OCI-LY7 (cell line): ENCODE measurements at regions not wholly inside any gene's neighbourhood (a gene's known extent, or its start where the extent isn't known, plus 50 kb on each side); places are given as distances from the start of the nearest gene placed in this dataset.

Experiments
- BruUV-seq: library from RNA; stranded (reverse); fragments of 400-500 nt; replicated peaks from 2 replicates; lab custom pipeline; 2021; lab: Mats Ljungman, UMichigan
- CTCF ChIA-PET: fragments of 300-600 bp; sonication (Branson Sonifier 250); formaldehyde crosslinking; loops from one replicate; lab custom pipeline; 2022; ENCODE audit warnings: antibody characterized with exemption; ENCODE audit not compliant: unreplicated experiment; lab: Charles Lee
- POLR2A ChIA-PET: fragments of 300-600 bp; sonication (Branson Sonifier 250); formaldehyde crosslinking; loops from one replicate; lab custom pipeline; 2022; ENCODE audit warnings: antibody characterized with exemption; lab: Charles Lee
- DNase-seq: peaks from one replicate; pipeline ENCODE4 v3.0.0-alpha.2; 2015; ENCODE audit warnings: low spot score
- H2AFZ ChIP-seq: fragments of 200-600 bp; sonication (generic), shearing (Covaris generic); 2 replicates; pipeline ENCODE4 v1.6.1; 2014; ENCODE audit warnings: mild to moderate bottlenecking, antibody characterized with exemption, low read length, moderate library complexity
- H3K27ac ChIP-seq: fragments of 200-600 bp; sonication (generic); 2 replicates; pipeline ENCODE4 v1.5.1; 2014; ENCODE audit warnings: mixed run types, low read depth, mild to moderate bottlenecking, moderate library complexity, low read length, inconsistent platforms; ENCODE audit not compliant: poor library complexity, severe bottlenecking
- H3K36me3 ChIP-seq: fragments of 200-600 bp; sonication (generic); 2 replicates; pipeline ENCODE4 v1.6.1; 2014; ENCODE audit warnings: mild to moderate bottlenecking, antibody characterized with exemption, low read length, moderate library complexity, mixed read lengths; ENCODE audit not compliant: insufficient read depth
- H3K4me1 ChIP-seq: fragments of 200-600 bp; sonication (generic); 2 replicates; pipeline ENCODE4 v1.5.1; 2014; ENCODE audit warnings: mild to moderate bottlenecking, low read length; ENCODE audit not compliant: insufficient read depth, poor library complexity, severe bottlenecking
- H3K4me2 ChIP-seq: fragments of 200-600 bp; sonication (generic); 2 replicates; pipeline ENCODE4 v1.6.1; 2014; ENCODE audit warnings: mild to moderate bottlenecking, low read length
- H3K4me3 ChIP-seq: fragments of 200-600 bp; sonication (generic); 2 replicates; pipeline ENCODE4 v1.5.1; 2014; ENCODE audit warnings: mild to moderate bottlenecking, low read depth, low read length; ENCODE audit not compliant: poor library complexity, severe bottlenecking
- H3K79me2 ChIP-seq: fragments of 200-600 bp; sonication (generic); 2 replicates; pipeline ENCODE4 v1.6.1; 2016; ENCODE audit warnings: low read depth, mild to moderate bottlenecking, low read length, moderate library complexity, mixed read lengths; ENCODE audit not compliant: insufficient read depth
- H3K9me2 ChIP-seq: fragments of 200-600 bp; sonication (generic); 2 replicates; pipeline ENCODE4 v1.6.1; 2016; ENCODE audit warnings: mild to moderate bottlenecking, low read length, mixed read lengths; ENCODE audit not compliant: insufficient read depth
- H3K9me3 ChIP-seq: fragments of 200-600 bp; sonication (generic); 2 replicates; pipeline ENCODE4 v1.6.1; 2014; ENCODE audit warnings: mild to moderate bottlenecking, mixed run types, low read length, mixed read lengths
- H4K20me1 ChIP-seq: fragments of 200-600 bp; sonication (generic); 2 replicates; pipeline ENCODE4 v1.6.1; 2014; ENCODE audit warnings: mild to moderate bottlenecking, antibody characterized with exemption, low read length, moderate library complexity, mixed read lengths; ENCODE audit not compliant: insufficient read depth
- EZH2phosphoT487 ChIP-seq: fragments of 200-600 bp; sonication (generic); IDR thresholded peaks from 2 replicates; pipeline ENCODE4 v1.6.1; 2018; ENCODE audit warnings: low read depth, borderline replicate concordance, mild to moderate bottlenecking, mixed run types, antibody characterized with exemption, low read length, moderate library complexity, mixed read lengths
- intact Hi-C: fragments of 100-400 bp; cut with micrococcal nuclease; formaldehyde crosslinking; loops from one replicate; pipeline ENCODE4 v1.10.0; 2022; ENCODE audit not compliant: unreplicated experiment
- TF ChIP-seq, protein P1 (sequence below): fragments of 200-600 bp; sonication (generic); conservative IDR thresholded peaks from 2 replicates; pipeline ENCODE4 v1.5.1; 2014; ENCODE audit warnings: mild to moderate bottlenecking, antibody characterized with exemption, low read length, moderate library complexity, mixed read lengths

DNA sequence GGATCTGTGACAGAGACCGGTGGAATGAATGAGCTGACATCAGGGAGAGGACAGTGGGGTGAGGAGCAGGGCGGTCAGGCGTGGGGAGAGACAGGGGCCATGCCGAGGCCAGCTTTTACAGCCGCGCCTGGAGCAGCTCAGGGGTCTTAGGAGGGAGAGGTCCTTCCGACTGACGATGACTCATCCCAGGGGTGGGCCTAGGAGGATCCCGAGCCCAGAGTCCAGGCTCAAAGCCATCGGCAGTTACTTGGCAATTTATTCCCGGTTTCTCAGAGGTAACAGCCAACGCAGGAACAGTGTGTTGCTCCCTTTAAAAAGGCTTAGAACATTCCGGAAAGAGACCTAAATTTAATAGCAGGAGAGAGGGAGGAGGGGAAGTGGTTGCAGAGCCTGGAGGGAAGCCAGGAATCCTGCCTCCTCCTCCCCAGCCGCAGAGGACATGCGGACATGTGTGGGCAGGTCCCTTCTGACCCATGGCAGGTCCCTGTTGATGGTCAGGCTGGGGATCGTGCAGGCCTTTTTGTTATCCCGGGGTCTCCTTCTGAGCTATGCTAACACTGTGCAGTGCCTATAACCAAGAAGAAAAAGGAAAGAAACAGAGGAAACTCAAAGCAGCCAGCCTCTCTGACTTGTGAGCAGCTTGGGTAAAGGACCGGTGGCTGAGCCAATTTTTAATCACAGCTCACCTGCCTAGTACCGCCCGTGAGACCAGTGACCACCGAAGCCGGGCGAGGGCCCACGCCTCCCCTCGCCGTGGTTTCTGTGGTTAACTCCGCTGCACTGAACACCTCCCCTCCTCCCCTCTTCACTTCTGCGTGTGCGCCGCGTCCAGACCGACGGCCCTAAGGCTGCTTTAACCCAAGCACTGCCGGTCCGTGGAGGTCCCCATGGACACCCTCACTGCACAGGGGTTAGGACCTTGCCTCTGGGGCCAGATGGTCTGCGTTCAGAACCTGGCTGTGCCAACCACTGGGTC is 392.4 kb upstream of the PROK2 start:
- peaks cover 39% of the 10 kb centered on the region for H3K4me1 ChIP-seq
- peak; percentile 64 for DNase-seq
- peak overlapping the region; percentile 47 for H2AFZ ChIP-seq
- POLR2A ChIA-PET = interaction anchor here (0.6 to 3.0 kb wide), 6 partner anchors 8 to 172 kb away, joined by 3 to 10 read pairs (median 3); no protein-coding TSS in a partner anchor
- no peaks in the 10 kb centered on the region for H3K9me2 ChIP-seq
- H3K36me3 ChIP-seq = no peaks in the 10 kb centered on the region; the same call in 1 of the 2 replicates
- H3K9me3 ChIP-seq = no peaks in the 10 kb centered on the region
- CTCF ChIA-PET = no interaction called here
- H3K27ac ChIP-seq = peak overlapping the region; percentile 51
- no peaks in the 10 kb centered on the region for H4K20me1 ChIP-seq
- intact Hi-C loops = loop anchor here (2.0 to 10.0 kb wide), 3 partner anchors 99 to 513 kb away; no protein-coding TSS in a partner anchor
- peak overlapping the region; percentile 33 for H3K4me3 ChIP-seq
- H3K4me2 ChIP-seq = peak overlapping the region; percentile 67
- BruUV-seq = no TSS peak
- H3K79me2 ChIP-seq = no peaks in the 10 kb centered on the region
- TF ChIP-seq, protein P1, sequence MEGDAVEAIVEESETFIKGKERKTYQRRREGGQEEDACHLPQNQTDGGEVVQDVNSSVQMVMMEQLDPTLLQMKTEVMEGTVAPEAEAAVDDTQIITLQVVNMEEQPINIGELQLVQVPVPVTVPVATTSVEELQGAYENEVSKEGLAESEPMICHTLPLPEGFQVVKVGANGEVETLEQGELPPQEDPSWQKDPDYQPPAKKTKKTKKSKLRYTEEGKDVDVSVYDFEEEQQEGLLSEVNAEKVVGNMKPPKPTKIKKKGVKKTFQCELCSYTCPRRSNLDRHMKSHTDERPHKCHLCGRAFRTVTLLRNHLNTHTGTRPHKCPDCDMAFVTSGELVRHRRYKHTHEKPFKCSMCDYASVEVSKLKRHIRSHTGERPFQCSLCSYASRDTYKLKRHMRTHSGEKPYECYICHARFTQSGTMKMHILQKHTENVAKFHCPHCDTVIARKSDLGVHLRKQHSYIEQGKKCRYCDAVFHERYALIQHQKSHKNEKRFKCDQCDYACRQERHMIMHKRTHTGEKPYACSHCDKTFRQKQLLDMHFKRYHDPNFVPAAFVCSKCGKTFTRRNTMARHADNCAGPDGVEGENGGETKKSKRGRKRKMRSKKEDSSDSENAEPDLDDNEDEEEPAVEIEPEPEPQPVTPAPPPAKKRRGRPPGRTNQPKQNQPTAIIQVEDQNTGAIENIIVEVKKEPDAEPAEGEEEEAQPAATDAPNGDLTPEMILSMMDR = no peak
- TF ChIP-seq EZH2phosphoT487 = no peak

GRCh38 chr3:72176537-72177041 is 391.6 kb upstream of the PROK2 start:
- Histone ChIP-seq H2AFZ (peak overlapping the region; percentile 47; the same call in 1 of the 2 replicates), H3K36me3 (no peaks in the 10 kb centered on the region; the same call in 1 of the 2 replicates), H3K9me3 (no peaks in the 10 kb centered on the region), H3K27ac (peak overlapping the region; percentile 51), H3K4me3 (peak overlapping the region; percentile 33), H3K79me2 (no peaks in the 10 kb centered on the region), H3K4me1 (peaks cover 39% of the 10 kb centered on the region), H4K20me1 (no peaks in the 10 kb centered on the region), H3K4me2 (peak overlapping the region; percentile 67), H3K9me2 (no peaks in the 10 kb centered on the region)
- ChIA-PET POLR2A (interaction anchor here (0.6 to 3.0 kb wide), 4 partner anchors 8 to 171 kb away, joined by 3 to 10 read pairs (median 5); no protein-coding TSS in a partner anchor), CTCF (no interaction called here)
- BruUV-seq = no TSS peak
- TF ChIP-seq EZH2phosphoT487 = no peak
- TF ChIP-seq, protein P1 = 0 out of 2 replicates have a peak, but pooled peaks have one; percentile 2
- intact Hi-C loops = loop anchor here (1.0 to 10.0 kb wide), 4 partner anchors 98 to 512 kb away; no protein-coding TSS in a partner anchor
- peak; percentile 90 for DNase-seq
